Mesenchymal stem cell (in vitro differentiated cells and primary cell): ENCODE measurements at regions not wholly inside any gene's neighbourhood (a gene's known extent, or its start where the extent isn't known, plus 50 kb on each side); places are given as distances from the start of the nearest gene placed in this dataset.

Experiments
- DNase-seq: peaks from one replicate; pipeline ENCODE4 v3.0.0-alpha.2; 2013
- H2AFZ ChIP-seq: one replicate; pipeline ENCODE4 v1.6.1; 2013; ENCODE audit warnings: low read depth, mild to moderate bottlenecking, control low read depth, inconsistent platforms, low read length, moderate library complexity
- H2AK5ac ChIP-seq: 2 replicates; pipeline ENCODE4 v1.6.1; 2013; ENCODE audit warnings: low read length, moderate library complexity, mild to moderate bottlenecking, inconsistent platforms; ENCODE audit not compliant: severe bottlenecking
- H2BK120ac ChIP-seq: one replicate; pipeline ENCODE4 v1.6.1; 2013; ENCODE audit warnings: low read depth, mild to moderate bottlenecking, inconsistent platforms, low read length, moderate library complexity
- H2BK12ac ChIP-seq, 2 experiments: one replicate each; pipeline ENCODE4 v1.6.1; 2013; ENCODE audit warnings: inconsistent platforms in 2 of 2, low read length in 2 of 2, mild to moderate bottlenecking in 2 of 2, moderate library complexity in 2 of 2, control low read depth in 1 of 2
- H2BK15ac ChIP-seq: one replicate; pipeline ENCODE4 v1.6.1; 2013; ENCODE audit warnings: mild to moderate bottlenecking, low read depth, inconsistent platforms; ENCODE audit not compliant: poor library complexity, severe bottlenecking
- H2BK5ac ChIP-seq: 2 replicates; pipeline ENCODE4 v1.6.1; 2013; ENCODE audit warnings: low read depth, mild to moderate bottlenecking, low read length, control low read depth, inconsistent platforms; ENCODE audit not compliant: poor library complexity, severe bottlenecking
- H3K14ac ChIP-seq, 2 experiments: one replicate each; pipeline ENCODE4 v1.6.1; 2013; ENCODE audit warnings: inconsistent platforms in 2 of 2, low read length in 2 of 2, control low read depth in 1 of 2, mild to moderate bottlenecking in 1 of 2, moderate library complexity in 1 of 2
- H3K18ac ChIP-seq, 2 experiments: one replicate each; pipeline ENCODE4 v1.6.1; 2013; ENCODE audit warnings: inconsistent platforms in 2 of 2, low read length in 2 of 2, control low read depth in 1 of 2, low read depth in 1 of 2, mild to moderate bottlenecking in 1 of 2
- H3K23ac ChIP-seq, 2 experiments: one replicate each; pipeline ENCODE4 v1.6.1; 2013; ENCODE audit warnings: inconsistent platforms in 2 of 2, low read length in 2 of 2, mild to moderate bottlenecking in 2 of 2, moderate library complexity in 2 of 2, control low read depth in 1 of 2
- H3K27ac ChIP-seq: 2 replicates; pipeline ENCODE4 v1.5.1; 2013; ENCODE audit warnings: mild to moderate bottlenecking, moderate library complexity, low read length, control low read depth, inconsistent platforms; ENCODE audit not compliant: poor library complexity, severe bottlenecking
- H3K27me3 ChIP-seq, 2 experiments: 2 replicates each; pipeline versions ENCODE4 v1.6.1 to v1.7.0; 2013; ENCODE audit warnings: low read length in 2 of 2, mild to moderate bottlenecking in 2 of 2, moderate library complexity in 2 of 2, control low read depth in 1 of 2, inconsistent platforms in 1 of 2; ENCODE audit not compliant: control insufficient read depth in 1 of 2, insufficient read depth in 1 of 2
- H3K36me3 ChIP-seq, 2 experiments: 2 replicates each; pipeline versions ENCODE4 v1.6.1 to v1.7.0; 2013; ENCODE audit warnings: low read length in 2 of 2, control low read depth in 1 of 2, inconsistent platforms in 1 of 2, low read depth in 1 of 2, mild to moderate bottlenecking in 1 of 2; ENCODE audit not compliant: insufficient read depth in 2 of 2, control insufficient read depth in 1 of 2
- H3K4ac ChIP-seq, 2 experiments: one replicate each; pipeline ENCODE4 v1.6.1; 2013; ENCODE audit warnings: inconsistent platforms in 2 of 2, low read length in 2 of 2, mild to moderate bottlenecking in 2 of 2, moderate library complexity in 2 of 2, control low read depth in 1 of 2, low read depth in 1 of 2
- H3K4me1 ChIP-seq: 2 replicates; pipeline ENCODE4 v1.6.1; 2013; ENCODE audit warnings: low read depth, low read length, control low read depth; ENCODE audit not compliant: control insufficient read depth, insufficient read depth
- H3K4me2 ChIP-seq: 2 replicates; pipeline ENCODE4 v1.6.1; 2013; ENCODE audit warnings: low read length, mild to moderate bottlenecking, inconsistent platforms; ENCODE audit not compliant: poor library complexity, severe bottlenecking
- H3K4me3 ChIP-seq, 2 experiments: 2 replicates each; pipeline versions ENCODE4 v1.5.1 to v1.7.0; 2013; ENCODE audit warnings: low read length in 2 of 2, mild to moderate bottlenecking in 2 of 2, control low read depth in 1 of 2, low read depth in 1 of 2; ENCODE audit not compliant: insufficient read depth in 1 of 2
- H3K79me1 ChIP-seq: replicated peaks from 2 replicates; pipeline ENCODE4 v1.6.1; 2013; ENCODE audit warnings: mild to moderate bottlenecking, control low read depth, low read length, inconsistent platforms; ENCODE audit not compliant: poor library complexity, severe bottlenecking
- H3K9ac ChIP-seq: 2 replicates; pipeline ENCODE4 v1.7.0; 2013; ENCODE audit warnings: mild to moderate bottlenecking, low read length, moderate library complexity
- H3K9me3 ChIP-seq: 2 replicates; pipeline ENCODE4 v1.7.0; 2013; ENCODE audit warnings: mild to moderate bottlenecking, low read length; ENCODE audit not compliant: control insufficient read depth
- H4K8ac ChIP-seq: one replicate; pipeline ENCODE4 v1.6.1; 2013; ENCODE audit warnings: inconsistent platforms, mild to moderate bottlenecking, low read length, moderate library complexity
- H4K91ac ChIP-seq: one replicate; pipeline ENCODE4 v1.6.1; 2013; ENCODE audit warnings: mild to moderate bottlenecking, low read length, inconsistent platforms
- WGBS: methylation state at CpG from one replicate; pipeline ENCODE4 v1.1.7; 2013; ENCODE audit warnings: mixed read lengths; 5-methylcytosine and 5-hydroxymethylcytosine counted together

- no CpG with 5 or more reads among the region's 5 CpGs for WGBS
- Histone ChIP-seq H4K91ac (no peak overlapping the region), H3K23ac (no peak overlapping the region), H3K79me1 (no peaks in the 10 kb centered on the region), H2BK15ac (no peak overlapping the region), H2BK120ac (no peak overlapping the region), H2BK12ac (no peak overlapping the region), H3K36me3 (no peaks in the 10 kb centered on the region), H3K27ac (no peak overlapping the region), H3K4me2 (no peak overlapping the region), H3K9me3 (no peaks in the 10 kb centered on the region), H2AFZ (no peak overlapping the region), H3K4ac (no peak overlapping the region), H3K9ac (peak overlapping the region; percentile 86), H3K4me1 (no peaks in the 10 kb centered on the region), H3K27me3 (no peaks in the 10 kb centered on the region), H2AK5ac (no peak overlapping the region), H4K8ac (no peak overlapping the region), H3K18ac (no peak overlapping the region), H3K14ac (no peak overlapping the region), H2BK5ac (no peak overlapping the region), H3K4me3 (peak overlapping the region in 1 of 2 experiments; percentile 74)
- no peak for DNase-seq
These were observed 63.0 kb downstream of the CCDC71L start for GRCh38 chr7:106597751-106598546.

GRCh38 chr7:106597014-106597413 is 63.9 kb downstream of the CCDC71L start:
- Histone ChIP-seq H3K4ac (no peak overlapping the region), H2BK12ac (no peak overlapping the region), H3K27ac (no peak overlapping the region), H3K36me3 (no peaks in the 10 kb centered on the region), H3K4me2 (no peak overlapping the region), H2BK15ac (no peak overlapping the region), H3K14ac (no peak overlapping the region), H2BK5ac (no peak overlapping the region), H4K8ac (no peak overlapping the region), H3K4me1 (no peaks in the 10 kb centered on the region), H2AK5ac (no peak overlapping the region), H3K23ac (no peak overlapping the region), H2BK120ac (no peak overlapping the region), H3K9me3 (no peaks in the 10 kb centered on the region), H3K4me3 (no peak overlapping the region), H2AFZ (no peak overlapping the region), H3K9ac (no peak overlapping the region), H3K27me3 (no peaks in the 10 kb centered on the region), H3K18ac (no peak overlapping the region), H3K79me1 (no peaks in the 10 kb centered on the region), H4K91ac (no peak overlapping the region)
- WGBS: 88% methylated on average over 1 of the region's 2 CpGs
- DNase-seq: no peak

GRCh38 chr7:106595922-106596321 is 65.0 kb downstream of the CCDC71L start:
- no peak overlapping the region for H2BK15ac ChIP-seq
- H3K27ac ChIP-seq: no peak overlapping the region
- H3K4me3 ChIP-seq: no peak overlapping the region
- no peak overlapping the region for H2BK5ac ChIP-seq
- H3K4ac ChIP-seq: no peak overlapping the region
- no peak overlapping the region for H3K18ac ChIP-seq
- no peak overlapping the region for H3K23ac ChIP-seq
- no peak overlapping the region for H3K14ac ChIP-seq
- H4K8ac ChIP-seq: no peak overlapping the region
- no CpG with 5 or more reads among the region's 3 CpGs for WGBS
- no peak for DNase-seq
- H3K79me1 ChIP-seq: no peaks in the 10 kb centered on the region
- H4K91ac ChIP-seq: no peak overlapping the region
- no peak overlapping the region for H2AK5ac ChIP-seq
- no peak overlapping the region for H2BK12ac ChIP-seq
- no peak overlapping the region for H2AFZ ChIP-seq
- no peak overlapping the region for H3K4me2 ChIP-seq
- H2BK120ac ChIP-seq: no peak overlapping the region
- no peaks in the 10 kb centered on the region for H3K36me3 ChIP-seq
- no peaks in the 10 kb centered on the region for H3K9me3 ChIP-seq
- H3K4me1 ChIP-seq: no peaks in the 10 kb centered on the region
- H3K27me3 ChIP-seq: no peaks in the 10 kb centered on the region
- no peak overlapping the region for H3K9ac ChIP-seq

- Histone ChIP-seq H2BK12ac (peak overlapping the region in 1 of 2 experiments; percentile 39), H2BK120ac (no peak overlapping the region), H3K4ac (no peak overlapping the region), H3K23ac (no peak overlapping the region), H2AK5ac (no peak overlapping the region), H2BK5ac (no peak overlapping the region), H3K9me3 (no peaks in the 10 kb centered on the region), H3K4me3 (no peak overlapping the region), H2AFZ (no peak overlapping the region), H3K79me1 (no peaks in the 10 kb centered on the region), H4K91ac (no peak overlapping the region), H3K36me3 (no peaks in the 10 kb centered on the region), H3K18ac (no peak overlapping the region), H3K27ac (no peak overlapping the region), H4K8ac (no peak overlapping the region), H3K9ac (no peak overlapping the region), H3K14ac (no peak overlapping the region), H3K27me3 (peaks cover 0 to 4% of the 10 kb centered on the region in 2 experiments), H3K4me1 (no peaks in the 10 kb centered on the region), H2BK15ac (no peak overlapping the region), H3K4me2 (no peak overlapping the region)
- WGBS: no CpG with 5 or more reads among the region's 2 CpGs
- DNase-seq: no peak
These were observed 67.9 kb downstream of the CCDC71L start for GRCh38 chr7:106593028-106593417.
